BJ (cell line): ENCODE measurements at regions not wholly inside any gene's neighbourhood (a gene's known extent, or its start where the extent isn't known, plus 50 kb on each side); places are given as distances from the start of the nearest gene placed in this dataset.

ENCODE experiments used
- CTCF ChIA-PET: fragments of 350-600 bp; formaldehyde crosslinking; extraction: SDS; loops from one replicate; lab custom pipeline; 2021; ENCODE audit warnings: antibody characterized with exemption, inconsistent platforms; lab: Yijun Ruan, JAX
- POLR2A ChIA-PET: fragments of 300-600 bp; sonication (Branson Sonifier 250); formaldehyde crosslinking; extraction: SDS; loops from one replicate; lab custom pipeline; 2021; ENCODE audit warnings: antibody characterized with exemption; lab: Charles Lee
- DNase-seq: peaks from one replicate; pipeline ENCODE4 v3.0.0-alpha.2; 2011; ENCODE audit warnings: low read depth
- H3K27me3 ChIP-seq: 2 replicates; pipeline ENCODE4 v1.6.0; 2011; ENCODE audit warnings: low read length; ENCODE audit not compliant: control insufficient read depth, insufficient read depth
- H3K36me3 ChIP-seq: 2 replicates; pipeline ENCODE4 v1.5.1; 2011; ENCODE audit warnings: low read length; ENCODE audit not compliant: control insufficient read depth, insufficient read depth
- H3K4me3 ChIP-seq: 2 replicates; pipeline ENCODE4 v1.5.1; 2011; ENCODE audit warnings: low read depth, mild to moderate bottlenecking, control low read depth, low read length
- CTCF ChIP-seq: IDR thresholded peaks from 2 replicates; pipeline ENCODE4 v1.5.1; 2011; ENCODE audit warnings: low read depth, mild to moderate bottlenecking, control low read depth, inconsistent platforms, low read length, moderate library complexity; ENCODE audit not compliant: insufficient read depth

- no peak overlapping the region for H3K4me3 ChIP-seq
- ChIA-PET CTCF (no interaction called here), POLR2A (no interaction called here)
- no peaks in the 10 kb centered on the region for H3K27me3 ChIP-seq
- H3K36me3 ChIP-seq: no peaks in the 10 kb centered on the region
- DNase-seq: no peak
- TF ChIP-seq CTCF: no peak
These were observed 100.0 kb upstream of the LRIG3 start for GRCh38 chr12:59020073-59020946.

GRCh38 chr12:59014885-59015284 lies 94.6 kb upstream of the LRIG3 start:
- TF ChIP-seq CTCF: no peak
- no peaks in the 10 kb centered on the region for H3K36me3 ChIP-seq
- no peak for DNase-seq
- POLR2A ChIA-PET: no interaction called here
- CTCF ChIA-PET: no interaction called here
- H3K4me3 ChIP-seq: no peak overlapping the region
- no peaks in the 10 kb centered on the region for H3K27me3 ChIP-seq

GRCh38 chr12:59010941-59011340 lies 90.6 kb upstream of the LRIG3 start:
- no peaks in the 10 kb centered on the region for H3K36me3 ChIP-seq
- ChIA-PET POLR2A (no interaction called here), CTCF (no interaction called here)
- no peaks in the 10 kb centered on the region for H3K27me3 ChIP-seq
- no peak overlapping the region for H3K4me3 ChIP-seq
- no peak for TF ChIP-seq CTCF
- no peak for DNase-seq

GRCh38 chr12:59010118-59010517 lies 89.8 kb upstream of the LRIG3 start:
- no peak for TF ChIP-seq CTCF
- ChIA-PET POLR2A (no interaction called here), CTCF (no interaction called here)
- DNase-seq: no peak
- H3K4me3 ChIP-seq: no peak overlapping the region
- H3K27me3 ChIP-seq: no peaks in the 10 kb centered on the region
- H3K36me3 ChIP-seq: no peaks in the 10 kb centered on the region

- no peak for DNase-seq
- CTCF ChIA-PET: no interaction called here
- POLR2A ChIA-PET: no interaction called here
These were observed 87.3 kb upstream of the LRIG3 start for GRCh38 chr12:59007620-59008019.

More at GRCh38 chr12:59007620-59008019, 87.3 kb upstream of the LRIG3 start:
- Histone ChIP-seq H3K36me3 (no peaks in the 10 kb centered on the region), H3K27me3 (no peaks in the 10 kb centered on the region), H3K4me3 (no peak overlapping the region)
- no peak for TF ChIP-seq CTCF
